MCF 10A (cell line): ENCODE measurements at regions not wholly inside any gene's neighbourhood (a gene's known extent, or its start where the extent isn't known, plus 50 kb on each side); places are given as distances from the start of the nearest gene placed in this dataset.

Experiments used
- BruUV-seq: library from RNA; stranded (reverse); fragments of 400-500 nt; replicated peaks from 2 replicates; lab custom pipeline; 2021; lab: Mats Ljungman, UMichigan
- CTCF ChIA-PET: fragments of 300-600 bp; sonication (Branson Sonifier 250); formaldehyde crosslinking; extraction: SDS; loops from one replicate; lab custom pipeline; 2021; ENCODE audit warnings: antibody characterized with exemption, inconsistent platforms; lab: Yijun Ruan, JAX
- POLR2A ChIA-PET: fragments of 300-600, 350-650 bp; sonication (Branson Sonifier 250); formaldehyde crosslinking; extraction: SDS; loops from one replicate; lab custom pipeline; 2020; ENCODE audit warnings: antibody characterized with exemption, inconsistent platforms; lab: Yijun Ruan, JAX
- DNase-seq: peaks from one replicate; pipeline ENCODE4 v3.0.0-alpha.2; 2018; ENCODE audit not compliant: unreplicated experiment
- H3K27ac Mint-ChIP-seq: one replicate; pipeline ENCODE4 v1.8.0; 2022; ENCODE audit warnings: mild to moderate bottlenecking, low read depth, mixed read lengths; ENCODE audit not compliant: unreplicated experiment
- H3K27me3 Mint-ChIP-seq: one replicate; pipeline ENCODE4 v1.8.0; 2022; ENCODE audit warnings: mixed read lengths; ENCODE audit not compliant: insufficient read depth, unreplicated experiment
- H3K36me3 Mint-ChIP-seq: one replicate; pipeline ENCODE4 v1.8.0; 2022; ENCODE audit warnings: mild to moderate bottlenecking, moderate library complexity, mixed read lengths; ENCODE audit not compliant: insufficient read depth, unreplicated experiment
- H3K4me1 Mint-ChIP-seq: one replicate; pipeline ENCODE4 v1.8.0; 2022; ENCODE audit warnings: mixed read lengths; ENCODE audit not compliant: insufficient read depth, unreplicated experiment
- H3K4me3 Mint-ChIP-seq: one replicate; pipeline ENCODE4 v1.8.0; 2022; ENCODE audit warnings: mild to moderate bottlenecking, moderate library complexity, mixed read lengths; ENCODE audit not compliant: unreplicated experiment
- H3K9me3 Mint-ChIP-seq: one replicate; pipeline ENCODE4 v1.8.0; 2022; ENCODE audit warnings: mixed read lengths; ENCODE audit not compliant: unreplicated experiment
- intact Hi-C: fragments of 100-400 bp; cut with micrococcal nuclease; formaldehyde crosslinking; loops from 2 replicates; pipeline ENCODE4 v1.14.1; 2022
- TF ChIP-seq, protein P1 (sequence below): fragments of 200-600 bp; IDR thresholded peaks from one replicate; pipeline ENCODE4 v1.8.0; 2022; ENCODE audit warnings: antibody characterized with exemption, mild to moderate bottlenecking; ENCODE audit not compliant: unreplicated experiment

DNA sequence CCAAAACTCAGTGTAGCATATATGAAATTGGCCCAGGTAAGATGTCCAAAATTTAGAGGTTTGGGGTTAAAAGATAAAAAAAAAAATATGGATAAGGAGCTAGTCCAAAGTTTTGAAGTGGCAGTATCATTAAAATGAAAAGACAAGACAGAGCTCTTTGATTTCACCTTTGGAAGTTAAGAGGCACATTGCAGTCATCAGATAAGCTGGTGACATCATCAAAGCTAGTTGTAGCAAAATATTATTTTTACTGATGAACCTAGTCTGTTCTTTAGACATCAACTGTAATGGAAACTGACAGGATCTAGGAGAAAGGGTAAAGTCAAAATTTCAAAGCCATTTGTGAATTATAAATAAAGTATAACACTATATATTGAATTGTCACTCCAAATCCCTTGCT lies 603.7 kb upstream of the CDH8 start:
- no peak for DNase-seq
- no peak overlapping the region for H3K27ac Mint-ChIP-seq
- no peaks in the 10 kb centered on the region for H3K4me1 Mint-ChIP-seq
- H3K27me3 Mint-ChIP-seq = no peaks in the 10 kb centered on the region
- intact Hi-C loops = no loop called here
- no peaks in the 10 kb centered on the region for H3K36me3 Mint-ChIP-seq
- POLR2A ChIA-PET = no interaction called here
- TF ChIP-seq, protein P1, sequence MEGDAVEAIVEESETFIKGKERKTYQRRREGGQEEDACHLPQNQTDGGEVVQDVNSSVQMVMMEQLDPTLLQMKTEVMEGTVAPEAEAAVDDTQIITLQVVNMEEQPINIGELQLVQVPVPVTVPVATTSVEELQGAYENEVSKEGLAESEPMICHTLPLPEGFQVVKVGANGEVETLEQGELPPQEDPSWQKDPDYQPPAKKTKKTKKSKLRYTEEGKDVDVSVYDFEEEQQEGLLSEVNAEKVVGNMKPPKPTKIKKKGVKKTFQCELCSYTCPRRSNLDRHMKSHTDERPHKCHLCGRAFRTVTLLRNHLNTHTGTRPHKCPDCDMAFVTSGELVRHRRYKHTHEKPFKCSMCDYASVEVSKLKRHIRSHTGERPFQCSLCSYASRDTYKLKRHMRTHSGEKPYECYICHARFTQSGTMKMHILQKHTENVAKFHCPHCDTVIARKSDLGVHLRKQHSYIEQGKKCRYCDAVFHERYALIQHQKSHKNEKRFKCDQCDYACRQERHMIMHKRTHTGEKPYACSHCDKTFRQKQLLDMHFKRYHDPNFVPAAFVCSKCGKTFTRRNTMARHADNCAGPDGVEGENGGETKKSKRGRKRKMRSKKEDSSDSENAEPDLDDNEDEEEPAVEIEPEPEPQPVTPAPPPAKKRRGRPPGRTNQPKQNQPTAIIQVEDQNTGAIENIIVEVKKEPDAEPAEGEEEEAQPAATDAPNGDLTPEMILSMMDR = no peak
- no peak overlapping the region for H3K4me3 Mint-ChIP-seq
- peaks cover 17% of the 10 kb centered on the region for H3K9me3 Mint-ChIP-seq
- BruUV-seq = no TSS peak
- CTCF ChIA-PET = interaction anchor here (0.6 kb wide), 2 partner anchors 95 to 745 kb away, joined by 3 read pairs; no protein-coding TSS in a partner anchor

DNA sequence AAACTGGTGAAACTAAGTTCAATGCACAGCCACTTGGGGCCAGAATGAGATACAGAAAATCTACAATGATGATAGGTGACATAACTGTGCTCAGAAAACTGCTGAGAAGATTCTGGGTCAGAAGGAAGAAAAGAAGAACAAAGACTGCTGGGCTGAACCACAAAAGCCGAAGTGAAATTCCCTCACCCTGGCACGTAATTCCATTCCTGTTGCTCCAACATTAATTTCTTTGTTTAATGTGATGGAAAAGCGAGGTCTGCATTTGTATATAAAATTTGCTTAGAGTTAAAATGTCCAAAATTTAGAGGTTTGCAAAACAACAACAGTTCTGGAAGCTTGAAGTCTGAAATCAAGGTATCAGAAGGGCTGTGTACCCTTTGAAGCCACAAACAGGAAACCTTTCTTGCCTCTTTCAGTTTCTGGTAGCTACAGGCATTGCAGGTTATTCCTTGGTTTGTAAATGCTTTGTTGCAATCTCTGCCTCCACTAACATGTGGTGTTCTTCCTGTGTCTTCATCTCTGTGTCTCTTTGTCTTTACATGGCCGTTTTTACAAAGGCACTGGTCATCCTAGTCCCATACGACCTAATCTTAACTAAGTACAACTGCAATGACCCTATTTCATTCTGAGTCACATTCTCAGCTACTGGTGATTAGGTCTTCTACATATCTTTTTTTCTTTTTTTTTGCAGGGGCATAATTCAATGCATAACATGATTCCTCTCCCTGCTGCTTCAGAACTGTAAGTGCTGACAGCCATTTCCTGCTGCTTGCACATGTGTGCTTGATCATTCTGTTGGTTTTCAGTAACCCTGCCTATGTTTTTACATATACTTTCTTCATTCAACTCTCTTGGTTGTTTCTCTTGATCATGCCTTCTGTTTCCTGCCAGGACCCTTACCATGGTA lies 603.0 kb upstream of the CDH8 start:
- POLR2A ChIA-PET = no interaction called here
- H3K27me3 Mint-ChIP-seq = no peaks in the 10 kb centered on the region
- intact Hi-C loops = no loop called here
- H3K4me1 Mint-ChIP-seq = no peaks in the 10 kb centered on the region
- no TSS peak for BruUV-seq
- H3K9me3 Mint-ChIP-seq = peaks cover 16% of the 10 kb centered on the region
- TF ChIP-seq, protein P1 = no peak
- H3K27ac Mint-ChIP-seq = no peak overlapping the region
- no peak for DNase-seq
- no peaks in the 10 kb centered on the region for H3K36me3 Mint-ChIP-seq
- no peak overlapping the region for H3K4me3 Mint-ChIP-seq
- CTCF ChIA-PET = interaction anchor here (0.6 kb wide), 1 partner anchor 746 kb away, joined by 3 read pairs; no protein-coding TSS in a partner anchor

DNA sequence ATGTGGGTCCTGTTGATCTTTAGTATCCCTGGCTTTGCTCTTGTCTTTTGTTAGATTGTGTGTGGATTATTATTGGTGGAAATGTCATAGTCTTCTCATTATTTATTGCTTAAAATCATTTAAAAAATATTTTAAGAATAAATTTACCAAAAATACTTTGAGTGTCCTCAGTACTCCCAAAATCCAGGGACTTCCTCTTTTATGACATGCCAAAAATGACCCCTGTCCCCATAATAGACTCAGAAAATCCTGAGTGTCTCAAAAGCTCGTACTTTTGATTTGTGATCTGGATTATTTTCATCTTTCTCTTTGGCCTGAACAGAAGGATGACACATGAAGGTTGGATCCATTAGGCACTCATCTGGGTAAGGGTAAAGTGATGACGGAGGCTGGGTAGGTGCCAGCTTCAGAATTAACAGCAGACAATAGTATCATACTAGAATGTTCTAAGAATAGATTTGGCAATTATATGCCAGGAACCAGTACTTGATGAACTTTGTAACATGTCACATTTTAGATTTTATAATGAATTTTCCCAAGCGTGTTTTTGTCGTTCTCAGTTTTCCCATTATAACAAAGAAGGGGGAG lies 602.2 kb upstream of the CDH8 start:
- no peak overlapping the region for H3K4me3 Mint-ChIP-seq
- POLR2A ChIA-PET = no interaction called here
- no peaks in the 10 kb centered on the region for H3K27me3 Mint-ChIP-seq
- CTCF ChIA-PET = interaction anchor here (0.6 kb wide), 1 partner anchor 205 kb away, joined by 3 read pairs; no protein-coding TSS in a partner anchor
- DNase-seq = no peak
- intact Hi-C loops = no loop called here
- TF ChIP-seq, protein P1 = no peak
- H3K9me3 Mint-ChIP-seq = peaks cover 16% of the 10 kb centered on the region
- H3K36me3 Mint-ChIP-seq = no peaks in the 10 kb centered on the region
- no peaks in the 10 kb centered on the region for H3K4me1 Mint-ChIP-seq
- H3K27ac Mint-ChIP-seq = no peak overlapping the region
- BruUV-seq = no TSS peak

DNA sequence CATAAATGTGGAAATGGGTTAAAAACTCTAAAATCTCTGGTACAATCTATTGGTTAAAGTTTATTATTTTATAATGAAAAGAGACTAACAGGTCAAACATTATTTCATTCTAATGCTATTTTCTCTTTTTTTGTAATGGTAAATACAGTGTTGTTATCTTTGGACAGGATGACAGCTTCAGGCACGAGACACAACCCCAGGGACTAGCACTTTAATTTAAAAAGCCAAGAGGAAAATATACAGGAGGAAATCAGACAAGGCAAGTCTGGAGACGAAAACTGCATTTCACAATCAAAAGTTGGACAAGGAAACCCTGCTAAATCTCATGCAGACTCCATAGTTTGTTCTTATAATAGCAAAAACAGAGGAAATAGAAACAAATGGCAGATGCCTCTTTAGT lies 589.1 kb upstream of the CDH8 start:
- POLR2A ChIA-PET = no interaction called here
- Mint-ChIP-seq H3K9me3 (peaks cover 27% of the 10 kb centered on the region), H3K4me3 (no peak overlapping the region), H3K4me1 (no peaks in the 10 kb centered on the region), H3K27ac (no peak overlapping the region), H3K36me3 (peaks cover 4% of the 10 kb centered on the region), H3K27me3 (no peaks in the 10 kb centered on the region)
- BruUV-seq = no TSS peak
- DNase-seq = no peak
- TF ChIP-seq, protein P1 = no peak
- intact Hi-C loops = no loop called here
- CTCF ChIA-PET = interaction anchor here (0.9 kb wide), 1 partner anchor 23 kb away, joined by 3 read pairs; no protein-coding TSS in a partner anchor
